OCI-LY3 (cell line): ENCODE measurements at regions not wholly inside any gene's neighbourhood (a gene's known extent, or its start where the extent isn't known, plus 50 kb on each side); places are given as distances from the start of the nearest gene placed in this dataset.

Experiments
- H2AFZ ChIP-seq: fragments of 200-600, 300-600 bp; shearing (Covaris generic); 2 replicates; pipeline ENCODE4 v1.6.0; 2014; ENCODE audit warnings: antibody characterized with exemption, low read depth, low read length
- H3K27ac ChIP-seq: fragments of 200-600, 300-600 bp; sonication (generic); 2 replicates; pipeline ENCODE4 v1.5.1; 2014; ENCODE audit warnings: mild to moderate bottlenecking, low read length, moderate library complexity, mixed read lengths
- H3K27me3 ChIP-seq: fragments of 200-600, 300-600 bp; sonication (generic); 2 replicates; pipeline ENCODE4 v1.6.1; 2014; ENCODE audit warnings: low read depth, low read length, mixed read lengths
- H3K36me3 ChIP-seq: fragments of 200-600, 300-600 bp; sonication (generic); replicated peaks from 2 replicates; pipeline ENCODE3; 2014; ENCODE audit warnings: low read depth, low read length, mixed read lengths
- H3K4me1 ChIP-seq: fragments of 300-600, 200-600 bp; sonication (generic); 2 replicates; pipeline ENCODE4 v1.6.1; 2014; ENCODE audit warnings: low read length, mixed read lengths
- H3K4me2 ChIP-seq: fragments of 200-600, 300-600 bp; sonication (generic); 2 replicates; pipeline ENCODE4 v1.6.1; 2014; ENCODE audit warnings: low read length, mixed read lengths
- H3K4me3 ChIP-seq: fragments of 300-600, 200-600 bp; sonication (generic); 2 replicates; pipeline ENCODE4 v1.5.1; 2014; ENCODE audit warnings: antibody characterized with exemption, mild to moderate bottlenecking, low read length, moderate library complexity
- H3K79me2 ChIP-seq: fragments of 300-600, 200-600 bp; shearing (Covaris generic); 2 replicates; pipeline ENCODE4 v1.6.1; 2014; ENCODE audit warnings: mild to moderate bottlenecking, low read length, mixed read lengths
- H3K9ac ChIP-seq: fragments of 300-600, 200-600 bp; shearing (Covaris generic); 2 replicates; pipeline ENCODE4 v1.6.0; 2014; ENCODE audit warnings: mild to moderate bottlenecking, low read length, moderate library complexity
- H3K9me3 ChIP-seq: fragments of 200-600, 300-600 bp; shearing (Covaris generic); 2 replicates; pipeline ENCODE4 v1.6.1; 2014; ENCODE audit warnings: low read length, mixed read lengths; ENCODE audit not compliant: insufficient read depth
- H4K20me1 ChIP-seq: fragments of 200-600, 300-600 bp; sonication (generic); 2 replicates; pipeline ENCODE4 v1.6.1; 2016; ENCODE audit warnings: low read length, mixed read lengths; ENCODE audit not compliant: insufficient read depth
- CTCF ChIP-seq: fragments of 200-600, 300-600 bp; sonication (generic); IDR thresholded peaks from 2 replicates; pipeline ENCODE4 v1.5.1; 2014; ENCODE audit warnings: antibody characterized with exemption, low read length, low read depth
- EZH2phosphoT487 ChIP-seq: fragments of 200-600 bp; shearing (Covaris generic); IDR thresholded peaks from 2 replicates; pipeline ENCODE4 v1.6.1; 2018; ENCODE audit warnings: antibody characterized with exemption, mixed run types, low read depth

GRCh38 chr5:25459082-25459481 lies 814.3 kb upstream of the CDH10 start:
- Histone ChIP-seq H3K9me3 (no peaks in the 10 kb centered on the region), H4K20me1 (no peaks in the 10 kb centered on the region), H3K79me2 (no peaks in the 10 kb centered on the region), H3K4me1 (no peaks in the 10 kb centered on the region), H3K27me3 (no peaks in the 10 kb centered on the region), H3K9ac (no peak overlapping the region), H3K4me2 (no peak overlapping the region), H2AFZ (no peak overlapping the region), H3K4me3 (no peak overlapping the region), H3K27ac (no peak overlapping the region), H3K36me3 (no peaks in the 10 kb centered on the region)
- no peak for TF ChIP-seq EZH2phosphoT487
- no peak for TF ChIP-seq CTCF

GRCh38 chr5:25458628-25459027 lies 813.9 kb upstream of the CDH10 start:
- H3K27ac ChIP-seq: no peak overlapping the region
- no peak overlapping the region for H2AFZ ChIP-seq
- H4K20me1 ChIP-seq: no peaks in the 10 kb centered on the region
- H3K4me3 ChIP-seq: no peak overlapping the region
- peaks cover 2% of the 10 kb centered on the region; the same call in 1 of the 2 replicates for H3K4me1 ChIP-seq
- H3K79me2 ChIP-seq: no peaks in the 10 kb centered on the region
- TF ChIP-seq CTCF (no peak), EZH2phosphoT487 (no peak)
- H3K4me2 ChIP-seq: no peak overlapping the region
- H3K9ac ChIP-seq: no peak overlapping the region
- H3K9me3 ChIP-seq: no peaks in the 10 kb centered on the region
- H3K36me3 ChIP-seq: no peaks in the 10 kb centered on the region
- H3K27me3 ChIP-seq: no peaks in the 10 kb centered on the region

GRCh38 chr5:25453500-25453899 lies 808.7 kb upstream of the CDH10 start:
- Histone ChIP-seq H3K27ac (no peak overlapping the region), H4K20me1 (no peaks in the 10 kb centered on the region), H3K4me1 (peaks cover 5% of the 10 kb centered on the region; the same call in 1 of the 2 replicates), H3K4me2 (no peak overlapping the region), H3K27me3 (no peaks in the 10 kb centered on the region), H2AFZ (no peak overlapping the region), H3K9ac (no peak overlapping the region), H3K36me3 (no peaks in the 10 kb centered on the region), H3K79me2 (no peaks in the 10 kb centered on the region), H3K4me3 (no peak overlapping the region), H3K9me3 (no peaks in the 10 kb centered on the region)
- no peak for TF ChIP-seq CTCF

GRCh38 chr5:25451294-25451693 lies 806.5 kb upstream of the CDH10 start:
- H4K20me1 ChIP-seq: no peaks in the 10 kb centered on the region
- no peak overlapping the region for H3K9ac ChIP-seq
- H3K9me3 ChIP-seq: no peaks in the 10 kb centered on the region
- no peaks in the 10 kb centered on the region for H3K79me2 ChIP-seq
- no peak overlapping the region for H3K4me3 ChIP-seq
- no peak overlapping the region for H2AFZ ChIP-seq
- no peak overlapping the region for H3K27ac ChIP-seq
- no peaks in the 10 kb centered on the region for H3K36me3 ChIP-seq
- no peak overlapping the region for H3K4me2 ChIP-seq
- no peak for TF ChIP-seq CTCF
- TF ChIP-seq EZH2phosphoT487: no peak
- no peaks in the 10 kb centered on the region for H3K27me3 ChIP-seq
- peaks cover 5% of the 10 kb centered on the region; the same call in 1 of the 2 replicates for H3K4me1 ChIP-seq
